ENCODE measurements at regions not wholly inside any gene's neighbourhood (a gene's known extent, or its start where the extent isn't known, plus 50 kb on each side); places are given as distances from the start of the nearest gene placed in this dataset.
"Not testable (repeated sequence)": the region's sequence is repeated elsewhere in the genome, so short reads cannot be mapped to it uniquely, and the experiment has no call there.

GRCh38 chr17:14427900-14428647 lies 127.2 kb downstream of the HS3ST3B1 start:
- DNase-seq (ENCODE audit: low spot score), result peak; percentile 29

- not testable (repeated sequence) for DNase-seq (ENCODE audit: low spot score)
Measured at GRCh38 chr17:14423156-14423555, 122.3 kb downstream of the HS3ST3B1 start.

- DNase-seq (ENCODE audit: low spot score), result no peak
Measured at GRCh38 chr17:14417336-14417735, 116.5 kb downstream of the HS3ST3B1 start.

- DNase-seq (ENCODE audit: low spot score), result no peak
Measured at GRCh38 chr17:14409292-14409691, 108.4 kb downstream of the HS3ST3B1 start.

GRCh38 chr17:14407541-14407940 lies 106.7 kb downstream of the HS3ST3B1 start:
- DNase-seq (ENCODE audit: low spot score), result no peak

- no peak for DNase-seq (ENCODE audit: low spot score)
Measured at GRCh38 chr17:14405189-14405588, 104.3 kb downstream of the HS3ST3B1 start.
